ENCODE measurements at regions not wholly inside any gene's neighbourhood (a gene's known extent, or its start where the extent isn't known, plus 50 kb on each side); places are given as distances from the start of the nearest gene placed in this dataset.

GRCh38 chr9:29800821-29801220 is 2227.5 kb upstream of the C9orf72 start:
- TF ChIP-seq, protein P1, sequence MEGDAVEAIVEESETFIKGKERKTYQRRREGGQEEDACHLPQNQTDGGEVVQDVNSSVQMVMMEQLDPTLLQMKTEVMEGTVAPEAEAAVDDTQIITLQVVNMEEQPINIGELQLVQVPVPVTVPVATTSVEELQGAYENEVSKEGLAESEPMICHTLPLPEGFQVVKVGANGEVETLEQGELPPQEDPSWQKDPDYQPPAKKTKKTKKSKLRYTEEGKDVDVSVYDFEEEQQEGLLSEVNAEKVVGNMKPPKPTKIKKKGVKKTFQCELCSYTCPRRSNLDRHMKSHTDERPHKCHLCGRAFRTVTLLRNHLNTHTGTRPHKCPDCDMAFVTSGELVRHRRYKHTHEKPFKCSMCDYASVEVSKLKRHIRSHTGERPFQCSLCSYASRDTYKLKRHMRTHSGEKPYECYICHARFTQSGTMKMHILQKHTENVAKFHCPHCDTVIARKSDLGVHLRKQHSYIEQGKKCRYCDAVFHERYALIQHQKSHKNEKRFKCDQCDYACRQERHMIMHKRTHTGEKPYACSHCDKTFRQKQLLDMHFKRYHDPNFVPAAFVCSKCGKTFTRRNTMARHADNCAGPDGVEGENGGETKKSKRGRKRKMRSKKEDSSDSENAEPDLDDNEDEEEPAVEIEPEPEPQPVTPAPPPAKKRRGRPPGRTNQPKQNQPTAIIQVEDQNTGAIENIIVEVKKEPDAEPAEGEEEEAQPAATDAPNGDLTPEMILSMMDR (IDR thresholded peaks at IDR 0.05; ENCODE audit: control extremely low read depth, extremely low read depth, low read depth, missing control alignments) = no peak
- ChIA-PET CTCF (no interaction called here), POLR2A (no interaction called here)
- no peak for DNase-seq (ENCODE audit: extremely low spot score)

- TF ChIP-seq, protein P1 (IDR thresholded peaks at IDR 0.05; ENCODE audit: control extremely low read depth, extremely low read depth, low read depth, missing control alignments) = no peak
- CTCF ChIA-PET = no interaction called here
- no peak for DNase-seq (ENCODE audit: extremely low spot score)
- POLR2A ChIA-PET = no interaction called here
Measured at GRCh38 chr9:29802454-29802853, 2229.2 kb upstream of the C9orf72 start.

DNA sequence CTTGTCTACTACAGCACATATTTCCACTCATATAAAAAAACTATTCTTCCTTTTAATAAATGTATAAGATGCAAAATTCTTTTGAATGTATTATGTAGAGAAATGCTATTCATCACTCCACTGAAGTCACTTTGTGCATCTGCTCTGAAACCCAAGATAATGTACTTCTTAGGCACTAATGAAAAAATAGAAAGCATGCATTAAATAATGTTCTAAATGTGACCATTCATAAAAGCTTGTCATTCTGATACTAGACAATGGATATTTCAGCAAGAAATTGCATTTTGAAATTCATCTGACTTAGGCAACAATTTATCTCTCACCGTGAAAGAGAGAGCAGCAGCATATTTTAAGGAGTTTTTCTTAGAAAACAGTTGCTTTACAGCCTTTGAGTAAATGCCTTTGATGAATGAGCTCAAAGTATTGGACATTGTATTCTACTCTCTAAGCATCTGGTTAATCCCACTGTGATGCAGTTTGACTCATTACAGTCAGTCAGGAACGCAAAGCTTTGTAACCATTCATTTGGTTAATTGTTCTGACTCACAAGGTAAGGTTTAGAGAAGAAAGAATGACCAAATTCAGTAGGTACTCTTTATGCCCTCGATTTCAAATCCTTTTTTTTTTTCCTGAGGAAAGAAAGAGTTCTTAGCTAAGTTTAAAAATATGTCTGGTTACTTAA is 2233.8 kb upstream of the C9orf72 start:
- ChIA-PET CTCF (no interaction called here), POLR2A (no interaction called here)
- no peak for DNase-seq (ENCODE audit: extremely low spot score)
- TF ChIP-seq, protein P1 (IDR thresholded peaks at IDR 0.05; ENCODE audit: control extremely low read depth, extremely low read depth, low read depth, missing control alignments) = no peak

DNA sequence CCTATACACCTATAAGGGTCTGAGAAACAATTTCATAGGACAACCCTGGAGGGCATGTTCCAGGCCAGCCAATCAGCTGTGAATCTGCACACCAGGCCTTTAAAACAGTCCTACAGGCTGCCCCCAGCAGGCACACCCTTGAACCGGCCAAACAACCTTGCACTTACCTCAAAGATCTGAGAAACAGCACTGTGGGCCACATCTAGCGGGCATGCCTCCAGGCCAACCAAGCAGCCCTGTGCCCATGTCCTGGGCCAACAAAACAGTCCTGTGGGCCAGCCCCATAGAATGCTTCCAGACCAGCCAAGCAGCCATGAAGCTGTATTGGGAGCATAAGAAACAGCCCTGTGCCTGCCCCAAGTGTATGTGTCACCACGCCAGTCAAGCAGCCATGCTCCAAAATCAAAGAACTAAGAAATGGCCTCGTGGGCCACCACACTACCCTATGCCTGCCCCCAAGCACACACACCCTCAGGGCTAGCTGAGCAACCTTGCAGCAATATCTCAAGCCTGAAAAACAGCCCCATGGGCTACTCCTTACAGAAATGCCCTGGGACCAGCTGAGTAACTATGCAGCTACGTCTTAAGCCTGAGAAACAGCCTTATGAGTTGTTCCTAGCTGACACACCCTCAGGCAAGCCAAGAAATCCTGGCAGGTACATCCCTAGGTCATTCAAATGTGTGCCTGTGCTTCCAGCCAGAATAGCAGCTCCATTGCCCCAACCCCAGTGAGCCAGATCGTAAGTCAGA is 2243.8 kb upstream of the C9orf72 start:
- ChIA-PET POLR2A (no interaction called here), CTCF (no interaction called here)
- DNase-seq (ENCODE audit: extremely low spot score) = no peak
- TF ChIP-seq, protein P1 (IDR thresholded peaks at IDR 0.05; ENCODE audit: control extremely low read depth, extremely low read depth, low read depth, missing control alignments) = no peak

- no peak for DNase-seq (ENCODE audit: extremely low spot score)
- POLR2A ChIA-PET = no interaction called here
- TF ChIP-seq, protein P1 (IDR thresholded peaks at IDR 0.05; ENCODE audit: control extremely low read depth, extremely low read depth, low read depth, missing control alignments) = no peak
- CTCF ChIA-PET = interaction anchor here (1.1 kb wide), 1 partner anchor 26 kb away, joined by 3 read pairs; no protein-coding TSS in a partner anchor
Measured at GRCh38 chr9:29822458-29822857, 2249.2 kb upstream of the C9orf72 start.

GRCh38 chr9:29826421-29826820 is 2253.1 kb upstream of the C9orf72 start:
- POLR2A ChIA-PET = no interaction called here
- CTCF ChIA-PET = no interaction called here
- TF ChIP-seq, protein P1 (IDR thresholded peaks at IDR 0.05; ENCODE audit: control extremely low read depth, extremely low read depth, low read depth, missing control alignments) = no peak
- no peak for DNase-seq (ENCODE audit: extremely low spot score)

All from GM10248 (cell line).